Retinal pigment epithelial cell (primary cell): ENCODE measurements at regions not wholly inside any gene's neighbourhood (a gene's known extent, or its start where the extent isn't known, plus 50 kb on each side); places are given as distances from the start of the nearest gene placed in this dataset.

ENCODE experiments used
- DNase-seq: peaks from one replicate; pipeline ENCODE4 v3.0.0-alpha.2; 2010; ENCODE audit warnings: low read depth
- H3K4me3 ChIP-seq: 2 replicates; pipeline ENCODE4 v1.5.1; 2011; ENCODE audit warnings: mild to moderate bottlenecking, low read length, control low read depth, moderate library complexity
- CTCF ChIP-seq: conservative IDR thresholded peaks from 2 replicates; pipeline ENCODE4 v1.5.1; 2011; ENCODE audit warnings: low read depth, low read length, control low read depth, inconsistent platforms

GRCh38 chr14:94679106-94679810 is 67.1 kb downstream of the SERPINA3 start:
- DNase-seq = no peak
- no peak for TF ChIP-seq CTCF
- no peak overlapping the region for H3K4me3 ChIP-seq

- TF ChIP-seq CTCF = no peak
- no peak for DNase-seq
- H3K4me3 ChIP-seq = no peak overlapping the region
Observed at GRCh38 chr14:94677747-94678146, 65.6 kb downstream of the SERPINA3 start.

GRCh38 chr14:94677213-94677612 is 65.0 kb downstream of the SERPINA3 start:
- DNase-seq = no peak
- no peak overlapping the region for H3K4me3 ChIP-seq
- TF ChIP-seq CTCF = no peak

GRCh38 chr14:94676495-94677185 is 64.4 kb downstream of the SERPINA3 start:
- DNase-seq = no peak
- TF ChIP-seq CTCF = no peak
- H3K4me3 ChIP-seq = no peak overlapping the region

- TF ChIP-seq CTCF = no peak
- DNase-seq = no peak
- no peak overlapping the region for H3K4me3 ChIP-seq
Observed at GRCh38 chr14:94675036-94675435, 62.8 kb downstream of the SERPINA3 start.

GRCh38 chr14:94673781-94674231 is 61.6 kb downstream of the SERPINA3 start:
- no peak for DNase-seq
- no peak for TF ChIP-seq CTCF
- no peak overlapping the region for H3K4me3 ChIP-seq
